ENCODE measurements at regions not wholly inside any gene's neighbourhood (a gene's known extent, or its start where the extent isn't known, plus 50 kb on each side); places are given as distances from the start of the nearest gene placed in this dataset.
A peak's percentile ranks its signal among the peaks of the same experiment; 100 is the strongest.

- DNase-seq = no peak
Measured at GRCh38 chr14:97902630-97903029, 1105.4 kb downstream of the VRK1 start.

GRCh38 chr14:97903821-97904220, 1106.6 kb downstream of the VRK1 start:
- DNase-seq = no peak

DNA sequence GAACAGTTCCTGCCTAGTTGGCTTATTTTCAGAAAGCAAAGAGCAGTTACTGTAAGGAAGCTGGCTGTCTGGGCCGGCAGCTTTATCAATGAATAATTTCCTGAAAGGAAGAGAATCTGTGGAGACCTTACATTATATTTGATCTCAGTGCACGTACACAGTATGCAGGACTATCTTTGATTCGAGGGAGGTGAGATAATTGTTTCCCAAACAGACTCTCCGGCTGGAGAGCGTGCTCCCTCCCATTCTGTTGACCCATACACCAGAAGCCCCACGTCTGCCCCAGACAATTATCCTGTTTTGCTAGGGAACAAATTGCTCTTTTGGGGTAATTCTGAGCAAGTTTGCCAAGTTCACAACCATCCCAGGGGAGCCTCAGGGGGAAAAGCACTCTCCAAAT, 1115.0 kb downstream of the VRK1 start:
- no peak for DNase-seq

DNA sequence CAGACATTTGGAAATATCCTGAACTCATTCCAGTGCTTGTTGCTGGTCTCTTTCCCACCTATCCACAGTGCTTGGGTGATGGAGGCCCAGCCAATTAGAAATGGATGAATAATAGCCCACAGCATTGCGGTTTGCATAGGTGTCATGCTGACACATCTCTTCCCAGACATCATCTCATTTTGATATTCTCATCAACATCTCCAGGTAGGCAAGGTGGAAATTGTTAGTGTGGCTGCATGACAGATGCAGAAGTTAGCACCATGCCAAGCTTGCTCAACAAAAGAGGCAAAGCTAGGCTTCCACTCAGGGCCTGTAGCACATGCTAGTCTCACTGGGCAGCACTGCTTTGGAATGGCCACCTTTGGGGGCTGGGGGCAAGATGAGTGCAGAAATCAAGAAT, 1118.9 kb downstream of the VRK1 start:
- no peak for DNase-seq

DNA sequence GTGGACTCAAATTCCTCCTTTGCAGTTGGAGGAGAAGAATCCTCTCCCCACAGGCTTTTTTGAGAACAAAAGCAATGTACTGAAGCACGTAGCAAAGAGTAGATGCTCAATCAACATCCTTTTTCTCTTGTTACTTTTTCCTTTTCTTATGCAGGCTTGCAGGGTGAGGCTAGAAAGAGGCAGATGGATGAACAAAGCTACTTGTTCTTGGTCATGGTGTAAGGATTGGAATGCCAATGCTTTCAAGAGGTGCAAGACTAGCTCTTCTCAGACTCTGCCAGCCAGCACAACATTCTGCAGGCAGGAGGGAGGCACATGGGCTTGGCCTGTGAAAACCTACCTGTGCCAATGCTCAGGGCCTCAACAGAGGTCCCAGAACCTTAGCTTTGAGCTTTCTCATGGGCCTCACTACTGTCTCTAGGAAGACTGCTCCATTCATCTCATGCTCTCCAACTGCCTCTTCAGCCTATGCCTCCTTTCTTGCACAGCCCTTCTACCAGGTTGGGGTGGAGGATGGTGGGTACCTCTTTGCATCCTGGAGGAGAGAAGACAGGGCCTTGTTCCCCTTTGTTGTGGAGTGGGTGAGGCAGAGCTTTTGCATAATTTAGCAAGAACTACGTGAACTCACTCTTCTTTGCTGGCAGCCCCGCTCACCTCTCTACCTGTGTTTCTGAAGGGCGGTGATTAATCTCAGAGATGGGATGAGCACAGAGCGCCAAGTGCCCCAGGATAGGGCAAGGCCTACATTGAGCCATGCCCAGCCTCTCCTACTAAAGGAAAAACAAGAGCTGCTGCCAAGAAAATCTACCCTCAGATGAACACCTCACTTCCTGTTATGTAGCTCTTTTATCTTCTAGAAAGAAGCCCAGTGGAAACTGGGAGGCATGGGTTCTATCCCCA, 1119.7 kb downstream of the VRK1 start:
- DNase-seq = no peak

DNA sequence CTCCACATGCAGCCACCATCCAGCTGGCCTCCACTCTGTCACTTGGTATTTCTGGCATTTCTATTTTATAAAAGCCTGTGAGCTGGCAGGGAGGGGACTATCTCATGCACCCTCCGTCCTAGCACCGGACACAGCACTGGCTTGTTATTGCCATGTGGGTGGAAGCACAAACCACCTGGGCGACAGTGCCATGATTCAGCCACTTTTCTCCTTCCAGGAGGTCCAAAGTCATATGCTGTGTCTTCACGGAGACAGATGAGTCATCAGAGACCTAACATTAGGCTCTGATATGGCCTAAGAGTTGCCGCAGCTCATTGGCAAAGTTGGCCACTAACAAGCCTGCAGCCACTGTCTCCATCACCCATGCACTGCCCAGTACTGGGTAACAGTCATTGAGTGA, 1123.0 kb downstream of the VRK1 start:
- DNase-seq = no peak

GRCh38 chr14:97921296-97921695, 1124.1 kb downstream of the VRK1 start:
- no peak for DNase-seq

GRCh38 chr14:97924922-97925613, 1127.9 kb downstream of the VRK1 start:
- peak in 1 of 5 donors; percentile 48 for DNase-seq

DNA sequence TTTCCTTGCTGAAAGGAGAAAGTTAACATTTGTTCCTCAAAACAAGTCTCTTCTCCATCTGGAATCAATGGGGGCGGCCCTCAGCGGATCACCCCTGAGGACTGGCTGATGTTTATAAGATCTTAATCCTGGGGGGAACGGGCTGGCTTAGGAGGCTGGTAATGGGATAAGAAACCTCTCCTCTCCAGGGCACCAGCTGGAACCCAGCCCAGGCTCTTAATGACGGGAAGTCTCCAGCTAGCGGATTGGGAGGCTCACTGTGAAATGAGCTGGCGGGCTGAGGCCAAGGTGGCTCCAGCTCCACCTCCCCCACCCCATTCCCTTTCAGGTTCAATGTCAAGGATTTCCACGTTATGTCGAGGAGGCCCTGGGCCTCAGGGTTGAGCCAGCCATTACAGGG, 1133.0 kb downstream of the VRK1 start:
- no peak for DNase-seq

GRCh38 chr14:97931273-97931672, 1134.1 kb downstream of the VRK1 start:
- DNase-seq = no peak

GRCh38 chr14:97942921-97943320, 1145.7 kb downstream of the VRK1 start:
- DNase-seq = no peak

DNA sequence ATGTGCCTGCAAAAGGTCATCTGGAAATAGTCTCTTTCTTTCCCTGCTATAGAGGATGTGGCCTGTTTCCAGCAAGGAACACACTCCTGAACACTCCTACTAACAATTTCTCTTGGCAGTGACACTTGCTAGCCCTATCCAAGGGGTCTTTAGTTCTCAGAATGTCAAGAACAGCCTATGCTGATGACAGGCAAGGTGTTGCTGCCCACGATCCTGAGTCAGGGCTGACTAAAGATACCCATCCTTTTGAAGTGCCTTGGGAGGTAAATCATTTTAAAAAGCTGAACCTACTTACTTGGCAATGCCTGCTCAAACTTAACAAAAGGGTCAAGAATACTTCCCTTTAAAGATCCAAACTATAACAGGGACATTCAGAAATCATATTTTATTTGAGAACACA, 1146.4 kb downstream of the VRK1 start:
- DNase-seq = no peak

- no peak for DNase-seq
Measured at GRCh38 chr14:97944380-97944779, 1147.2 kb downstream of the VRK1 start.

- no peak for DNase-seq
Measured at GRCh38 chr14:97945631-97946030, 1148.4 kb downstream of the VRK1 start.

DNA sequence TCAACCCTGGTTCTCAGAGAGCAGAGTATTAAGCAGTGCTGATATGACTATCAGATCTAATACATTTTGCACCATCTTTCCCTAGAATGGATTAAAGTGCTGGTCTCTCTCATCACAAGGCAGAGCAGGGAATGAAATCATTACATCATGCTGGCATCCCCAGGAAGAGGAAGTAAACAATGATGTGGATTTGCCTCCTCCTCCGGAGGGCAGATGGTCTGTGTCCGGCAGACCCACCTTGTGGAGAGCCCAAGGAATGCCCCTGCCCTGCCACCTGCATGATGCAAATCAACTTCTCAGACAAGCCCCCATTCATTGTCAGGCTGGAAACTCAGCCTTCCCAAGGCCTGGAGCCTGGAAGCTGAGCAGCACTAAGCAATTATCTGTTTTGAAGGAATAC, 1149.1 kb downstream of the VRK1 start:
- no peak for DNase-seq

DNA sequence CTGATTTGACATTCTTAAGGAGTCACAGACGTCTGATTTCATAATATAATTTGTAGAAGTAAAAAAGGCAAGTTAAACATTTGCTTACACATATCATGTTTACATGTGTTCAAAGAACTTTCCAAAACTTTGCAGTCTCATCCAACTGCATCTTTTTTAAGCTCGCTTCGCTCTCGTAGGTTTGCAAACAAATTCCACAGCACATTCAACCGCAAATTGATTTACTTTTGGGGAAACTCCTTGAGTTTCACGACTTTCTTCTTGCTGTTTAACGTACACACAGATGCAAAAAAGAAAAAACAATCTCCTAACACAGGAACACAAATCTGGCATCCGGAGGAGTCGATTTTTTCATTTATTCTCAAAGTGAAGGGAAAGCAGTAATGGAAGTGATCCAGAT, 1149.5 kb downstream of the VRK1 start:
- DNase-seq = no peak

DNA sequence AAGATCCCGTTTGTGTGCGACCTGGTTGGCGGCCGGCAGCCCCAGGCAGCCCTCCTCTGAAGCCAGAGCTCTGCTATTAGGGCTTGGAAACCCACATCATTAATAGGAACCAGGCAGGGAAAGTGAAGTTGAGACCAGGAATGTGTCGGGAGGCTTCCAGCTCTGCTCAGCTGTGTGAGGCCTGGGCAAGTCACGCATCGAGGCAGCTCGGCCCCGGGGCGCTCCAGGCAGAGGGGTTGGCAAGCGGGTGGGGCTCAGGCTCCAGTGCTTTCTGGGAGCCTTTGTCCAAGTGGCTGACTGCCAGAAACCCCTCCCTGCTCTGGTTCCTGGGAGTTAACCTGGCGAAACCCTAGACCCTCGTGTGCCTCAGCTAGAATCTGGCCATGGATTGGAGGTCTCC, 1151.7 kb downstream of the VRK1 start:
- DNase-seq = no peak

DNA sequence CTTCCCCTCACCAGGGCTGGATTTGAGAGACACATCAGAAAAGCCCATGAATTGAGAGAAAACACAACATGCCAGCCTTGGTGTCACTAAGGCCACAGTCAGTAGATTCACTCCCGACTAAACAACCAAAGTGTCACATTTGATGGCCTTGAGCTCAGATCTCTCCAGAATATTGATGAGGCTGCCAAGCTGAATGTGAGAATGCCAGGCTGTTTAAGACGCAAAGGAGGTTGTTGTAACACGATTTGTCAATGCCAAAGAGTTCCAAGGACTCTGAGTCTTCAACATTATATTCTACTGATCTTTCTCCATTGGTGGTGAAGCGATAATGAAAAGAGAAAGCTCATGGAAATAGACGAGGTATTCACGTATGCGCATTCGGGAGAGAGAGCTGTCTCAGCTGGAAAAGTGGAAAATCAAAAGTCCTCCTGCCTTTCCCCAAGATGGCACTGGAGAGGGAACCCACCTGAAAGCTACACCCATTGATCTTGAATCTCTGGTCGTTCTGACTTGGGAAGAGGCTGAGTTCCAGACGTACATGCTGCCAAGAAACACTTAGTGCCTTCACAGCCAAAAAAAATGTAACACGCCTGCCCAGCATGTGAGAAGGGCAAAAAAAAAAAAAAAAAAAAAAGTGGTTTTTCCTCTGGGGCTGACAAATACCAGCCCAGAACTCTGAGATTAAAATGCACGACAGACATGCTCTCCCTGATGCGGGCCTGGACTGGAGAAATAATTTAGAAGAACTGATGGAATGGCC, 1159.6 kb downstream of the VRK1 start:
- DNase-seq = no peak

- DNase-seq = no peak
Measured at GRCh38 chr14:97959251-97959650, 1162.1 kb downstream of the VRK1 start.

DNA sequence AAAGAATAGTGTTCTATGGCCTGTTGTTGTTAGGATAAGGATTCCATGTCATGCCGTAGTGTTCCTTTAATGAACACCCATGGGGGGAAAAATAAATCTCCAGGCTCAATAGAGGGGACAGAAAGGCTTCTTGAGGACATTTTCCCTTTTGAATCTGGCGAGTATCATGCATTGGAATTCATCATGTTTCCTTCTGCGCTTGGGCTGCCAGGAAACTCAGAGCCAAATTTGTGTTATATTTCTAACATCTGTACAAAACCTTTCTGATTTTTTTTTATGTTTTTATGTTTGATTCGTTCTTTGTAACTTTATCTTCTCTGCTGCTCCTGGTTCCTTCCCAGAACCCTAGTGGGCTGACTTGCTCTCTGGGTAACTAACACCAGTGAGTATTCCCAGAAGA, 1163.3 kb downstream of the VRK1 start:
- no peak for DNase-seq

DNA sequence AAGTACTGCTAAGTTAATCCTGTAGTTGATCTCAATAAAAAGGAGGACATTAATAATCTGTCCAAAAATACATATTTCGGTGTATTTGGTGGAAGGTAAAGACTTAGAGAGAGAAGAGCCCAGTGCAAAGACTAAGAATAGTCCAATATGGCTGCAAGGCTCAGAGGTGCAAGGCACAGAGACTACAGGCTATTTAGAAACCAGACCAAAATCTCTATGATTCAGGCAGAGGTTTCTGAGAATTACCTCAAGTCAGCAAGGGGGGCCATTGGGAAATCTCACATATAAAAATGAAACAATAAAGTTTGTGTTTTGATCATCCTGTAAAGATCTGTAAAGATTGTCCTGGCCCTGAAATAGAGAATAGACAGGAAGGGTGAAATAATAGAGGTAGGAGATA, 1173.0 kb downstream of the VRK1 start:
- peak in 1 of 5 donors; percentile 42 for DNase-seq

DNA sequence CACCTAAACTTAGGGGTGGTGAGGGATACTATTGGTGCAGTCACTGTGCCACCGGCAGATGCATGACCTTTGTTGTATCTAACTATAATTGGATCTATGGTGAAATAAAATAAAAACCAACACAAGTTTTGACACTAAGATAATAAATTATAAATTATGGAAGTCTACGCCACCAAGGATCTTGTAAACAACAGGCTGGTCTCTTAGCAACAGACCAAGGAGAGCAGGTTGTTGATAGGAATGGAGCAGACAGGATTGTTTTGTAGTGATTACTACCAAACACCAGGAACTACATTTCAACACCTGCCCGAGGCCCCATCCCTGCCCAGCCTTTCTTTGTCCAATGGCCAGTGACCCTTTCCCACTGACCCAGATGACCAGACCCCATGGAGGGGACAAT, 1178.0 kb downstream of the VRK1 start:
- DNase-seq = no peak

- peak in 1 of 5 donors; percentile 40 for DNase-seq
Measured at GRCh38 chr14:97975962-97976361, 1178.8 kb downstream of the VRK1 start.

DNA sequence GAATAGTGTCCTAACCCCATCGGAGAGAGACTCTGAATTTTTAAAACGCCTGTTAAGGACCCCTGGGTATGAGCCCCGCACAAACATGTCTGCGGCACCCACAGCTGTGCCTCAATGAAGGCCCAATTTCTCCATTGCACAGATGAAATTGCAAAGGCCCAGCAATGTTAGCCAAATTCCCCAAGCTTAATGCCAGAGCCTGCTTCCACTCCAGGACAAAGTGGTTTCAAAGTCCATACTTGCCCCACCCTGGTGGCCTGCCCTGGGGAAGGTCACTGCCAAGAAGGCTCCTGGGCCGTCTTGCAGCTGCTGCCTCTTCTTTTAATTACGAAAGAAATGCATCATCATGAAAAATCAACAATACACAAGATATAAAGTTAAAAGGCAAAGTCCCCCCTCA, 1179.7 kb downstream of the VRK1 start:
- peak in 1 of 5 donors; percentile 27 for DNase-seq
